GM21619 (cell line): ENCODE measurements at regions not wholly inside any gene's neighbourhood (a gene's known extent, or its start where the extent isn't known, plus 50 kb on each side); places are given as distances from the start of the nearest gene placed in this dataset.
A peak's percentile ranks its signal among the peaks of the same experiment; 100 is the strongest.

Experiments
- ATAC-seq: cut with Tn5 transposase; IDR thresholded peaks from one replicate; pipeline ENCODE4 v1.9.1; 2021; ENCODE audit not compliant: unreplicated experiment

- no peak for ATAC-seq
These were observed 976.9 kb upstream of the TENM4 start for GRCh38 chr11:80417681-80418080.

- no peak for ATAC-seq
These were observed 974.8 kb upstream of the TENM4 start for GRCh38 chr11:80415580-80415979.

DNA sequence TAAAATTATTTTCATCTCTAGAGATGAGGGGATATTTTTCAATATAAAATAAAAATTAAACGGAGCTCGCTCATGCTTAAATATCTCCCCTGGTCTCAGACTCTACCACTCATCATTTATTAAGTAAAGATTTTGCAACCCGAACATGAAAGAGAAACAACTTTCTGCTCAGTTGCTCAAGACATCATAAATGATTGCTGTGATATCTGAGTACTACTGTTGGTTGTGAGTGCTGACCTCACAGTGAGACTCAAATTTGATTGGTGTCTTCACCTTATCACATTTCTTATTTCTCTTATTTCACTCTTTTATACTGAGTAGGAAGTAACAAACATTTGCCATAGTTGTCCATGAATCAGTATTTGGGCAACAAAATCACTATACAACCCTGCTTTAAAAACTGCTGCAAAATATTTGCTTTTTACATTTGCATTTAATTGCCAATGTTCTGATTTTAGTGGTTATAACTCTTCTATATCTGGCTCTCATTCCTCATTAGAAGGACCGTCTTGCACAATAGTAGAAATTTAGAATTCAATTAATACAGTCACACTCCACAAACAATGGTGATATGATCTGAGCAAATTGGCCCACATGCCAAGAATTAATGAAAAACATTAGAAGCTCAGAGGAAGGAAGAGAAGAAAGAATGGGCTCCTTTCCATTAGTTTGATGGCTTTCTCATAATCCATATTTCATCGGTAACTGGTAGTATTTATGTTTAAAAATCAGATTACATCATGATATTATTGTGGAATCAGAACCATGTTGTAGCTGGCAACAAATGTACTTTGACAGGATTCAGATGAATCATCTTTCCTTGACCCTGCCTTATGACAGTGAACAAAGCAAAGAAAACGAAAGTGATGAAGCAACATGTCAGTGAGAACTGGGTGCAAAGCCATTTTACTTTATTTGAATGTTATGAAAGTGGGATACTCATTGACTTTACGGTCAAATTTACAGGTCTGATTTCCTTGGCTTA, 973.6 kb upstream of the TENM4 start:
- ATAC-seq, result no peak

- ATAC-seq, result no peak
These were observed 971.8 kb upstream of the TENM4 start for GRCh38 chr11:80412604-80413003.

GRCh38 chr11:80393210-80393609, 952.4 kb upstream of the TENM4 start:
- no peak for ATAC-seq

DNA sequence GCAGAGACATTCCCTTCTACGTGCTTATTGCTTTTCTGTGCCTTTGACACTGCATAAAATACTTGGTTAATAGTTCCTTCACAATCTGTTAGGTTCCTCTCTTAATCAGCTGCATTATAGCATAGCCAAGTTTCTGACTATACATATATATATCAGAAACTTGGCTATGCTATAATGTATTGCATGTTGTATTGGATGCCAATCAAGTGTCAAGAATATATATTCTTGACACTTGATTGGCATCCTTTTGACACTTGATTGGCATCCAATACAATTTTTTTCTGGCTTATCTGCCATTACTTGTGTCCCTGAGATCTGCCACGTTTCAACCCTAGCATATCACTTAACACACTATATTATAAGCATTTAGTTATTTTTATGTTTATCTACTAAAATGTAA, 949.7 kb upstream of the TENM4 start:
- ATAC-seq, result no peak

GRCh38 chr11:80388536-80388935, 947.7 kb upstream of the TENM4 start:
- no peak for ATAC-seq

DNA sequence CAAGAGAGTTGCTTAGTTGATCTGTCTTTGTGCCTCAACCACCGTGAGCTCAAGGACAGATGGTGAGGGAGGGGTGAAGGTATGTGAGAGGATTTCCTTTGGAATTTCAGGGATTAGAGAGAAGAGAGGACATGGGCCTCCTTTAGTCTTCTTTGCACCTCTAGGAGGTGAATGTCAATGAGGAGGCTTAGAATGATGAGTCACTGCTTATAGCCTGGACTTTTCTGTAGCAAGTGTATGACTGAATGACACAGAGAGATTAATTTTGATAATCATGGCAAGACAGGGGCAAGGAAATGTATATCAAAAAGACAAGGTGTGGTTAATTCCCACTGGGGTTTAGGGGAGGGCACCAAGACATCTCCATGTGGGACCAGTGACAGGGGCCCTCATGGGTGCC, 947.3 kb upstream of the TENM4 start:
- no peak for ATAC-seq

DNA sequence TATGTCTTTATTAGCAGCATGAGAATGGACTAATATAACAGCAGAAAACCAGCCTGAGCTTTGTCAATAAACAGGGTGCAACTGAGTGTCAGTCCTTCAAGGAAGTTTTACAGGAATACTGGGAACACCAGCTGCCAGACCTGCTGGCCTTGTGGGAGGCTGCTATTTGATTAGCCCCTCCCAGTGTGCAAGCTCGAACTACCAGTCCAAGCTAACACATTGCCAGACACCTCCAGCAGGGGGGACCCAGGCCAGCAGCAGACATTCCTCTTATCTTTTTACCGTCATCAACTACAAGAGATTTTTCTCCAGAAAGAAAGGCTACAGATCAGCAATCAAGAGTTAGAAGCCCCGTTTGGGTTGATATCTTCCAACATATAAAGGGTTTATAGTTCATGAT, 942.8 kb upstream of the TENM4 start:
- ATAC-seq, result no peak

DNA sequence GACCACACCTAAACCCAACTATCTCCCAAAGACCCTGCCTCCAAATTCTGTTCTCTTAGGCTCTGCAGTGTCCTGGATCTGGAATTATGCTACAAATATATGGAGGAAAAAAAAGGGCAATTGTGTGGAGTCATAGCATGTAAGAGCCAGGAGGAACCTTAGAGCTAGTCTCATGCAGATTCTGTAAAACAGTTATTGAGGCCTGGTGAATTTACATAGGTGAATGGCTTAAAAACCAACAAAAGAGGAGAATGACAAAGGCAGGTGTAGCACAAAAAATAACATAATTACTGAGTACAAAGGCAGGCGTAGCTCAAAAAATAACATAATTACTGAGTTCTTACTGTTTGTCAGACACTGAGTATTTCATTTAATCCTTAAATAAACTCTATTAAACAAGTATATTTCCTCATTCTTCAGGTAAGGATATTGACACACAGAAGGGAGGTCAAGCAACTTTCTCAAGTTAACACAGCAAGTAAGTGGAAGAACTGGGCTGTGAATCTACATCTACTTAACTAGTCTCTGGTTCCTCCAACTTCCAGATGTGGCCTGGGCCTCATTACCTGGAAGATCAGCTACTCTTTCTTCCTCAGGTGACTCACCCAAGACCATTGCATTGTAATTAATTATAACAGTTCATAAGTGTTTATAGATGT, 938.9 kb upstream of the TENM4 start:
- no peak for ATAC-seq

GRCh38 chr11:80371931-80372330, 931.1 kb upstream of the TENM4 start:
- ATAC-seq, result no peak

- ATAC-seq, result no peak
These were observed 925.1 kb upstream of the TENM4 start for GRCh38 chr11:80365980-80366379.

GRCh38 chr11:80365076-80365725, 924.4 kb upstream of the TENM4 start:
- ATAC-seq, result peak; percentile 66

GRCh38 chr11:80362563-80363340, 921.9 kb upstream of the TENM4 start:
- ATAC-seq, result no peak

DNA sequence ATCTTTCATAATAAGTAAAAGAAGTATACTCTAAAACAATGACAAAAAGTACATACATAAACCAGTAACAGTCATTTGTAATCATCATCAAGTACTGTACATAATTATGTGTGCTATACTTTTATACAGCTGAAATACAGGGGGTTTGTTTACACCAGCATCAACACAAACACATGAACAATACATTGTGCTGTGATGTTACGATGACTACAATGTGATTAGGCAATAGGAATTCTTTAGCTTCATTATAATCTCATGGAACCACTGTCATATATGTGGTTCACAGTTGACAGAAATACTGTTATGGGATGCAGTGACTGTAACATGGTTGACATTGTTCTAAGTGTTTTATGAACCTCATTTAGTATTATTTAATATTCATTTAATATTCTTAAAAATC, 914.4 kb upstream of the TENM4 start:
- ATAC-seq, result no peak

- no peak for ATAC-seq
These were observed 909.7 kb upstream of the TENM4 start for GRCh38 chr11:80350541-80350940.

GRCh38 chr11:80349997-80350396, 909.2 kb upstream of the TENM4 start:
- ATAC-seq, result no peak

DNA sequence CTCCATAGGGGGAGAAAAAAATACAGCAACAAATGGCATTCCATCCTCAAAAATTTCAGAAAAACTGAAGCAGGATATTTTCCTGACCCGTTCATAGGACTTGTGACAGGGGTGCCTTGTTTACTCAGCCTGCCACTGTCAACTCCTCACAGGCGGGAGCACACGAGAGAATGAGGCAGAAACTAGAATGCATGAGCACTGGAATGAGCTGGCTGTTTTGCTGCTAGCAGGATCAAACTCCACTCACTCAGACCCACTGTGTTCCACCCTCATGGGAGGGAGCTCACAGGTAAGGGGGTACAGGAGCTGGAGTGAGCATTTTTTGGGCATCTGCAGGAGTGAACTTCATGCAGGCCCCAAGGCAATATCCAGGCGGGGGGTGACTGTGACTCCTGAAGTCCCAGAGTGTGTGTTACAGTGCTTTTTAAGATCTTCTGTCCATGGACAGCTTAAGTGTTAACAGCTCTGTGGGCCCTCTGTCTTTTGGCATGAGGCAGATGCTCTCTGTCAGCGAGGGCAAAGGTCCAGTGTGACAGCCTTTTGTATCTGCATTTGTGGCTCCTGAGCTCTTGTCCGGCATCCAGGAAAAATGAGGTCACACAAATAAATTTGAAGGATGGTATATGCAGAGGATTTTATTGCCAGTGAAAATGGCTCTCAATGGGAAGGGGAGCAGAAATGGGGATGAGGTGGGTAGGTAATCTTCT, 905.7 kb upstream of the TENM4 start:
- no peak for ATAC-seq

DNA sequence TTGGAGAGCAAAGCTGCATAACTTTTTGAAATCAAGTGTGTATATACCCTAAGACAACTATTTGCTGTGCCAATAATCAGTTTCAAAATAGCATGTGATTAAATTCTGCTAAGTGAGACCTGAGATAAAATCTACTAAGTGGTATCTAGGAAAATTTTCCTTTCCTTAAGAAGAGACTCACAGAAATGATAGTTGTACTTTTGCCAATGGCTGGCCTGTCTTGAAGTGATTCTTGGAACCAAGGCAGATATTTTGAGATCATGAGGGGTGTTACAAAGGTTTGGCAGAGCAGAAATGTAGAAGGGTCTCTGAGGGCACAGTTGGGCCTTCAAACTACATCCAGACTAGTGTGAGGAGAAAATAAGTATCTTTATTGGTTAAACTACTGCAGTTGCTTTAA, 902.6 kb upstream of the TENM4 start:
- no peak for ATAC-seq

- no peak for ATAC-seq
These were observed 897.4 kb upstream of the TENM4 start for GRCh38 chr11:80338231-80338630.
